Stimulated activated CD4-positive, alpha-beta T cell treated with anti-CD3 and anti-CD28 coated beads, Interleukin-4, amount 100 ng/mL, for 24 hours (primary cell): ENCODE measurements at regions not wholly inside any gene's neighbourhood (a gene's known extent, or its start where the extent isn't known, plus 50 kb on each side); places are given as distances from the start of the nearest gene placed in this dataset.

ENCODE experiments used
- DNase-seq: peaks from one replicate; pipeline ENCODE4 v3.0.0-alpha.2; 2020

- no peak for DNase-seq
Measured at GRCh38 chr6:156347656-156348055, 429.5 kb upstream of the ARID1B start.

- DNase-seq: no peak
Measured at GRCh38 chr6:156347246-156347645, 429.9 kb upstream of the ARID1B start.

- no peak for DNase-seq
Measured at GRCh38 chr6:156345700-156346099, 431.5 kb upstream of the ARID1B start.

- DNase-seq: no peak
Measured at GRCh38 chr6:156344491-156344890, 432.7 kb upstream of the ARID1B start.

GRCh38 chr6:156337801-156338200 is 439.4 kb upstream of the ARID1B start:
- DNase-seq: no peak

- DNase-seq: no peak
Measured at GRCh38 chr6:156336733-156337132, 440.4 kb upstream of the ARID1B start.

- DNase-seq: no peak
Measured at GRCh38 chr6:156336089-156336488, 441.1 kb upstream of the ARID1B start.

GRCh38 chr6:156334966-156335365 is 442.2 kb upstream of the ARID1B start:
- no peak for DNase-seq

GRCh38 chr6:156319707-156320106 is 457.5 kb upstream of the ARID1B start:
- no peak for DNase-seq

GRCh38 chr6:156316583-156317125 is 460.5 kb upstream of the ARID1B start:
- DNase-seq: no peak

- DNase-seq: no peak
Measured at GRCh38 chr6:156315146-156315545, 462.0 kb upstream of the ARID1B start.

- no peak for DNase-seq
Measured at GRCh38 chr6:156313037-156313436, 464.1 kb upstream of the ARID1B start.

GRCh38 chr6:156311291-156311690 is 465.9 kb upstream of the ARID1B start:
- no peak for DNase-seq

GRCh38 chr6:156310701-156311100 is 466.5 kb upstream of the ARID1B start:
- no peak for DNase-seq

GRCh38 chr6:156309017-156309416 is 468.2 kb upstream of the ARID1B start:
- no peak for DNase-seq

- no peak for DNase-seq
Measured at GRCh38 chr6:156308604-156309003, 468.6 kb upstream of the ARID1B start.

GRCh38 chr6:156306531-156306930 is 470.6 kb upstream of the ARID1B start:
- no peak for DNase-seq

GRCh38 chr6:156283091-156283490 is 494.1 kb upstream of the ARID1B start:
- no peak for DNase-seq

GRCh38 chr6:156282087-156282486 is 495.1 kb upstream of the ARID1B start:
- DNase-seq: no peak

GRCh38 chr6:156281266-156281665 is 495.9 kb upstream of the ARID1B start:
- DNase-seq: no peak

- no peak for DNase-seq
Measured at GRCh38 chr6:156280065-156280464, 497.1 kb upstream of the ARID1B start.

- DNase-seq: no peak
Measured at GRCh38 chr6:156279261-156279969, 497.8 kb upstream of the ARID1B start.

- DNase-seq: no peak
Measured at GRCh38 chr6:156273065-156273711, 504.0 kb upstream of the ARID1B start.

- DNase-seq: peak; percentile 39
Measured at GRCh38 chr6:156269751-156270369, 507.3 kb upstream of the ARID1B start.
